MCF 10A (cell line): ENCODE measurements at regions not wholly inside any gene's neighbourhood (a gene's known extent, or its start where the extent isn't known, plus 50 kb on each side); places are given as distances from the start of the nearest gene placed in this dataset.

ENCODE experiments used
- BruUV-seq: library from RNA; stranded (reverse); fragments of 400-500 nt; replicated peaks from 2 replicates; lab custom pipeline; 2021; lab: Mats Ljungman, UMichigan
- CTCF ChIA-PET: fragments of 300-600 bp; sonication (Branson Sonifier 250); formaldehyde crosslinking; extraction: SDS; loops from one replicate; lab custom pipeline; 2021; ENCODE audit warnings: antibody characterized with exemption, inconsistent platforms; lab: Yijun Ruan, JAX
- POLR2A ChIA-PET: fragments of 300-600, 350-650 bp; sonication (Branson Sonifier 250); formaldehyde crosslinking; extraction: SDS; loops from one replicate; lab custom pipeline; 2020; ENCODE audit warnings: antibody characterized with exemption, inconsistent platforms; lab: Yijun Ruan, JAX
- DNase-seq: peaks from one replicate; pipeline ENCODE4 v3.0.0-alpha.2; 2018; ENCODE audit not compliant: unreplicated experiment
- H3K27ac Mint-ChIP-seq: one replicate; pipeline ENCODE4 v1.8.0; 2022; ENCODE audit warnings: mild to moderate bottlenecking, low read depth, mixed read lengths; ENCODE audit not compliant: unreplicated experiment
- H3K27me3 Mint-ChIP-seq: one replicate; pipeline ENCODE4 v1.8.0; 2022; ENCODE audit warnings: mixed read lengths; ENCODE audit not compliant: insufficient read depth, unreplicated experiment
- H3K36me3 Mint-ChIP-seq: one replicate; pipeline ENCODE4 v1.8.0; 2022; ENCODE audit warnings: mild to moderate bottlenecking, moderate library complexity, mixed read lengths; ENCODE audit not compliant: insufficient read depth, unreplicated experiment
- H3K4me1 Mint-ChIP-seq: one replicate; pipeline ENCODE4 v1.8.0; 2022; ENCODE audit warnings: mixed read lengths; ENCODE audit not compliant: insufficient read depth, unreplicated experiment
- H3K4me3 Mint-ChIP-seq: one replicate; pipeline ENCODE4 v1.8.0; 2022; ENCODE audit warnings: mild to moderate bottlenecking, moderate library complexity, mixed read lengths; ENCODE audit not compliant: unreplicated experiment
- H3K9me3 Mint-ChIP-seq: one replicate; pipeline ENCODE4 v1.8.0; 2022; ENCODE audit warnings: mixed read lengths; ENCODE audit not compliant: unreplicated experiment
- intact Hi-C: fragments of 100-400 bp; cut with micrococcal nuclease; formaldehyde crosslinking; loops from 2 replicates; pipeline ENCODE4 v1.14.1; 2022
- TF ChIP-seq, protein P1 (sequence below): fragments of 200-600 bp; IDR thresholded peaks from one replicate; pipeline ENCODE4 v1.8.0; 2022; ENCODE audit warnings: antibody characterized with exemption, mild to moderate bottlenecking; ENCODE audit not compliant: unreplicated experiment

DNA sequence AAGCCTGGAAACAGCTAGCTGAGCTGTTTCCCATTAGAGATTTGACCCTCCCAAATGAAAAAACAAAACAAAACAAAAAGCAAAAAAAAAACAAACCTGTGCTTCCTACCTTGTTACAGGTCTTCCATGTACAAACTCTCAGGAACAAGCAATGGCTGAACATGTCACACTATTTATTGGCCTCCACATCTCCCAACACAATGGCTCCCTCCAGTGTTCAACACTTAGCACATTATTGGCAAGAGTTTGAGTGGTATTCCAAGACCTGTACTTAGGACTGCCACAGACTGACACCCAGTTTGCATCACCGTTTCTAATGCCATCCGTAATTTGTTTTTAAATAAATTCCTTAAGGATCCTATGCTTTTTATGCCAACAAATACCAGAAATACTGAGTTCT, 195.0 kb upstream of the OLFM3 start:
- Mint-ChIP-seq H3K27me3 (peaks cover 64% of the 10 kb centered on the region), H3K27ac (no peak overlapping the region), H3K4me1 (no peaks in the 10 kb centered on the region), H3K36me3 (no peaks in the 10 kb centered on the region), H3K4me3 (no peak overlapping the region), H3K9me3 (no peaks in the 10 kb centered on the region)
- POLR2A ChIA-PET: no interaction called here
- TF ChIP-seq, protein P1, sequence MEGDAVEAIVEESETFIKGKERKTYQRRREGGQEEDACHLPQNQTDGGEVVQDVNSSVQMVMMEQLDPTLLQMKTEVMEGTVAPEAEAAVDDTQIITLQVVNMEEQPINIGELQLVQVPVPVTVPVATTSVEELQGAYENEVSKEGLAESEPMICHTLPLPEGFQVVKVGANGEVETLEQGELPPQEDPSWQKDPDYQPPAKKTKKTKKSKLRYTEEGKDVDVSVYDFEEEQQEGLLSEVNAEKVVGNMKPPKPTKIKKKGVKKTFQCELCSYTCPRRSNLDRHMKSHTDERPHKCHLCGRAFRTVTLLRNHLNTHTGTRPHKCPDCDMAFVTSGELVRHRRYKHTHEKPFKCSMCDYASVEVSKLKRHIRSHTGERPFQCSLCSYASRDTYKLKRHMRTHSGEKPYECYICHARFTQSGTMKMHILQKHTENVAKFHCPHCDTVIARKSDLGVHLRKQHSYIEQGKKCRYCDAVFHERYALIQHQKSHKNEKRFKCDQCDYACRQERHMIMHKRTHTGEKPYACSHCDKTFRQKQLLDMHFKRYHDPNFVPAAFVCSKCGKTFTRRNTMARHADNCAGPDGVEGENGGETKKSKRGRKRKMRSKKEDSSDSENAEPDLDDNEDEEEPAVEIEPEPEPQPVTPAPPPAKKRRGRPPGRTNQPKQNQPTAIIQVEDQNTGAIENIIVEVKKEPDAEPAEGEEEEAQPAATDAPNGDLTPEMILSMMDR: peak; percentile 35
- intact Hi-C loops: loop anchor here (1.0 kb wide), 4 partner anchors 198 to 671 kb away; no protein-coding TSS in a partner anchor
- BruUV-seq: no TSS peak
- peak; percentile 74 for DNase-seq
- CTCF ChIA-PET: interaction anchor here (0.8 to 3.3 kb wide), 6 partner anchors 18 to 672 kb away, joined by 3 to 16 read pairs (median 4); no protein-coding TSS in a partner anchor

DNA sequence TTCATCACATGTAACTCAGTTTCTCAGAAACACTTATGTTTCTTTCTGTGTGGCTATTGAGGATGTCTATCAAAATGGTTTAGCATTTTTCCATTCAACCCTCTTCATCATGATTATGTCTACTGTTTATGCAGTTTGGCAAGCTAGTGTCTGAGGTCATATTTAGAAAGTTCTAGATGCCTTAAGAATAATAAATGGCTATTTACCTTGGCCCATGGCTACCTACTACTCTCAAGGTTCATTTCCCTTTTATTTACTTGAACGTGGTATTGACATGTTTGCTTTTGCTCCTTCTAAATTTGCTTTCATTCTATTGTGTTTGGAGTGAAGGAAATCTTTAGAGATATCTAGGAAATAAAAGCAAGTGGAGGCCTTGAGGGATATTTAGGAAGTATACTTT, 193.7 kb upstream of the OLFM3 start:
- DNase-seq: no peak
- no peak overlapping the region for H3K27ac Mint-ChIP-seq
- no peak overlapping the region for H3K4me3 Mint-ChIP-seq
- H3K4me1 Mint-ChIP-seq: no peaks in the 10 kb centered on the region
- ChIA-PET POLR2A (no interaction called here), CTCF (interaction anchor here (3.3 kb wide), 1 partner anchor 670 kb away, joined by 16 read pairs; no protein-coding TSS in a partner anchor)
- BruUV-seq: no TSS peak
- intact Hi-C loops: no loop called here
- TF ChIP-seq, protein P1: no peak
- peaks cover 66% of the 10 kb centered on the region for H3K27me3 Mint-ChIP-seq
- no peaks in the 10 kb centered on the region for H3K9me3 Mint-ChIP-seq
- no peaks in the 10 kb centered on the region for H3K36me3 Mint-ChIP-seq

DNA sequence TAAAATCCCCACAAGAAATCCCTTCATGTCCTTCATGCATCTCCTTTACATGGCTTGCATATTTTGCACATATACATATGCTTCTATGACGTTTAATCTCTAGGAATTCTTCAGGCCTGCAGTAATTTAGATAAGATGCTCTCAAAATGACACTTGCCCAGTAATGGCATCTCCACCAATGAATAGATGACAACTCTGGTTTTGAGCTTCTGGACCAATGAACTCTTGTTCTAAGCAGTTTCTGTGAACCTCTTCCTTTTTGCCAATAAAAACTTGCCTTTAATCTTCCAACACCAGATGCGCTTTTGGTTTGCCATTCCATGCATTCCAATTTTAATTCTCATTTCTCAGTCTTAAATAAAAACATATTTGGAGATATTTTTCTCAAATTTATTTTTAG, 189.8 kb upstream of the OLFM3 start:
- ChIA-PET POLR2A (interaction anchor here (0.6 kb wide), 1 partner anchor 654 kb away, joined by 3 read pairs; no protein-coding TSS in a partner anchor), CTCF (no interaction called here)
- no peak overlapping the region for H3K4me3 Mint-ChIP-seq
- H3K27me3 Mint-ChIP-seq: peaks cover 57% of the 10 kb centered on the region
- no peaks in the 10 kb centered on the region for H3K4me1 Mint-ChIP-seq
- no peaks in the 10 kb centered on the region for H3K36me3 Mint-ChIP-seq
- no TSS peak for BruUV-seq
- intact Hi-C loops: no loop called here
- H3K27ac Mint-ChIP-seq: no peak overlapping the region
- no peak for DNase-seq
- TF ChIP-seq, protein P1: no peak
- H3K9me3 Mint-ChIP-seq: no peaks in the 10 kb centered on the region

DNA sequence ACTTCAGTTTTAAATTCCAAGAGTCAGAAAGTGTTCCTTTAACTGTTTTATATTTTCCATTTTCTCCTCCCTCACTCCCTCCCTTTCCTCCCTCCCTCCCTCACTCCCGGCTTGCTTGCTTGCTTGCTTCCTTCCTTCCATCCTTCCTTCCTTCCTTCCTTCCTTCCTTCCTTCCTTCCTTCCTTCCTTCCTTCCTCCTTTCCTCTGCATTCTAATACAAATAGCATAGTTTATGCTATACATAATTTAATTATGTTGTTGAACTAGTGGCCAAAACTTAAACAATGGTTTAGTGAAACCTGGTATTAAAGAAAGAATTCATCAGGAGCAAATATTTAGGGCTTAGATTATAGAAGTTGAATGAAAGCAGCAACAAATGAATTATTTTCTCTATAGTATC, 188.5 kb upstream of the OLFM3 start:
- Mint-ChIP-seq H3K4me3 (no peak overlapping the region), H3K36me3 (no peaks in the 10 kb centered on the region), H3K9me3 (no peaks in the 10 kb centered on the region), H3K4me1 (no peaks in the 10 kb centered on the region), H3K27me3 (peaks cover 47% of the 10 kb centered on the region), H3K27ac (no peak overlapping the region)
- TF ChIP-seq, protein P1: no peak
- intact Hi-C loops: no loop called here
- BruUV-seq: no TSS peak
- ChIA-PET CTCF (no interaction called here), POLR2A (no interaction called here)
- DNase-seq: no peak
